Keratinocyte (primary cell): ENCODE measurements at regions not wholly inside any gene's neighbourhood (a gene's known extent, or its start where the extent isn't known, plus 50 kb on each side); places are given as distances from the start of the nearest gene placed in this dataset.

Experiments used
- CTCF ChIP-seq, 3 experiments: IDR thresholded peaks in 1 of 3; conservative IDR thresholded peaks in 1 of 3; optimal IDR thresholded peaks in 1 of 3; 2 replicates in 2 of 3; 3 replicates in 1 of 3; pipeline versions ENCODE3 to v1.5.1; 2011; ENCODE audit warnings: low read length in 3 of 3, mild to moderate bottlenecking in 3 of 3, moderate library complexity in 2 of 3, control low read depth in 1 of 3, inconsistent platforms in 1 of 3; ENCODE audit not compliant: insufficient read depth in 2 of 3; ENCODE audit errors: extremely low read depth in 1 of 3
- EZH2 ChIP-seq: IDR thresholded peaks from one replicate; pipeline ENCODE4 v1.6.1; 2012; ENCODE audit warnings: inconsistent platforms, mild to moderate bottlenecking, low read length, moderate library complexity

- TF ChIP-seq CTCF (optimal IDR thresholded peaks at IDR 0.05 in 1 of 3, IDR thresholded peaks at IDR 0.05 in 1 of 3, conservative IDR thresholded peaks at IDR 0.05 in 1 of 3; ENCODE audit: extremely low read depth in 1 of 3, insufficient read depth in 2 of 3, low read length in 3 of 3), result no peak
- TF ChIP-seq EZH2, result no peak
Measured at GRCh38 chr11:95378789-95379188, 147.8 kb upstream of the SESN3 start.
